Astrocyte of the spinal cord (primary cell): ENCODE measurements at regions not wholly inside any gene's neighbourhood (a gene's known extent, or its start where the extent isn't known, plus 50 kb on each side); places are given as distances from the start of the nearest gene placed in this dataset.
A peak's percentile ranks its signal among the peaks of the same experiment; 100 is the strongest.

ENCODE experiments used
- DNase-seq: peaks from one replicate; pipeline ENCODE4 v3.0.0; 2011; ENCODE audit warnings: low read depth, low spot score
- H3K4me3 ChIP-seq: 2 replicates; pipeline ENCODE4 v1.5.1; 2011; ENCODE audit warnings: low read depth, mild to moderate bottlenecking, low read length, moderate library complexity
- CTCF ChIP-seq: IDR thresholded peaks from 2 replicates; pipeline ENCODE4 v1.5.1; 2012; ENCODE audit warnings: low read depth, mild to moderate bottlenecking, low read length, inconsistent platforms
- in situ Hi-C: cut with HindIII; loops from 2 replicates; pipeline ENCODE4 v1.10.0; 2017; ENCODE audit warnings: low sequenced_read_pairs

GRCh38 chr13:85592211-85592610 is 207.0 kb downstream of the SLITRK6 start:
- DNase-seq, result no peak
- no peak overlapping the region for H3K4me3 ChIP-seq
- TF ChIP-seq CTCF, result no peak
- in situ Hi-C loops, result no loop called here

GRCh38 chr13:85590231-85590931 is 208.8 kb downstream of the SLITRK6 start:
- no peak for TF ChIP-seq CTCF
- in situ Hi-C loops, result no loop called here
- H3K4me3 ChIP-seq, result no peak overlapping the region
- DNase-seq, result peak; percentile 6

- in situ Hi-C loops, result no loop called here
- no peak for DNase-seq
- no peak overlapping the region for H3K4me3 ChIP-seq
- TF ChIP-seq CTCF, result no peak
Observed at GRCh38 chr13:85589021-85589420, 210.2 kb downstream of the SLITRK6 start.

DNA sequence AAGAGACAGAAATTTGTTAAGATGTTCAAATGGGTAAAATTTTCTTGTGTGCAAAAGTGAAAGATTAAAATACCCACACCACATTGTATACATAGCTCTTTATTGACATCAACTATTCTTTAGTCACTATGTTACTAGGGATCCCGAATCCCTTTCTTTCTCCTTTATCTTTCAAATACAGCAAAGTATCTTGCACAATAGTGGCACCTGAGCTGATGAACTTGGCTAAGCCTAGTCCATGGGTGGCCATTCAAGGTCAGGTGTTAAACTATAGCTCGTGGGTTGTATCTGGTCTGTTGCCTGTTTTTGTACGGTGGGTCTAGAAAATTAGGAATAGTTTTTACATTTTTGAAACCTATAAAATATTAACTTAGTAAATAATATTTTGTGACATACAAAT is 210.9 kb downstream of the SLITRK6 start:
- TF ChIP-seq CTCF, result no peak
- DNase-seq, result no peak
- in situ Hi-C loops, result no loop called here
- H3K4me3 ChIP-seq, result no peak overlapping the region

DNA sequence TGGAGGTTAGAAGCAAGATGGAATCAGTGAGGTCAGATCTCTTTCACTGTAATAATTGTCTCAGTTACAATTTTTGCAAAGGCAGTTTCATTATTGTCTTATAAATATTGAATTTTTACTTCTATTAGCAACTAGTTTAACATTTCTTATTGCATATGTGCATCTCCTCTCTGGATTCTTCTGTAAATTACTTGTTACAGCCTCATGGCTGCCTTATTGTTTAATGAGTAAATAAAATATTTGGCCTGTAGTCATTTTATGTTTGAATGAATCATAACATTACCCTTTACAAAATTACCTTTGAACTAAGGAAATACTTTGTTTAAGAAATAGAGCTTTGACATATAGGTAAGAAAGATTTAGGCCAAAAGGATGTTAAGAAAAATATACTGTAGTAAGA is 212.4 kb downstream of the SLITRK6 start:
- DNase-seq, result no peak
- H3K4me3 ChIP-seq, result no peak overlapping the region
- in situ Hi-C loops, result no loop called here
- no peak for TF ChIP-seq CTCF

- in situ Hi-C loops, result no loop called here
- DNase-seq, result peak; percentile 74
- TF ChIP-seq CTCF, result no peak
Observed at GRCh38 chr13:85586422-85586831, 212.8 kb downstream of the SLITRK6 start.

DNA sequence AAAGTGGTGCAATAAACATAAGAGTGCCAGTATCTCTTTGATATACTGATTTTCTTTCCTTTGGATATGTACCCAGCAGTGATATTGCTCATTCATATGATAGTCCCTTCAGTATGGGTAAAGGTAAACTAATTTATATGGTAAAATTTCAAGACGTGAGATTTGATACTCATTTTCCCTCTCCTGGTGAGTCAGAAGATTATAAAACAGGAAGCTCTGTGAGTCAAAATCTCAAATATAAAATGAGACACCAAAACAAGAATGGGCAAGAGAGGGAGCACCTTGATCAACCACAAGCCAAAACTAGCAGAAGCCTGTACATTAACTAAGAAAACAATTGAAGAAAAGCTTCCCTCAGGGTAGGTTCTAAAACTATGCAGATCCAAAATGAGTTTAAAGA is 216.3 kb downstream of the SLITRK6 start:
- DNase-seq, result no peak
- TF ChIP-seq CTCF, result no peak
- H3K4me3 ChIP-seq, result no peak overlapping the region
- in situ Hi-C loops, result no loop called here

More at GRCh38 chr13:85586422-85586831, 212.8 kb downstream of the SLITRK6 start:
- H3K4me3 ChIP-seq, result no peak overlapping the region
